ENCODE measurements at regions not wholly inside any gene's neighbourhood (a gene's known extent, or its start where the extent isn't known, plus 50 kb on each side); places are given as distances from the start of the nearest gene placed in this dataset.

DNA sequence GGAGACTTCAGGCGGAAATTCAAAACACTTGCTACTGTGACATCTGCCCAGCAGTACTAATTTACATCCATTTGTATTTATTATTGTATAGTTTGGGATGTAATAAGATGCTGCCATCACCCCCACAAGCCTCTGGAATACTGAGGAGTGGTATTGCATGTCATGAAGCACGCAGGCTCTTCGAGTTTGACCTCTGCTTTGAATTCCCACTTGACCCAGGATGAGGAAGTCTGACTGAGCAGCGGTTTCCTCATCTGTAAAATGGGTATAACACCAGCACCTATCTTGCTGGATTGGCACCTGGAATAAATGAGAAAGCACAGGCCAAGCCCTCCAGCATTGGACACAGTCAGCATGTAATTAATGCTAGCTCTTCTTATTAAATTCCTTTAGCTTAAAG lies 116.0 kb upstream of the DIO3 start:
- TF ChIP-seq, protein P1, sequence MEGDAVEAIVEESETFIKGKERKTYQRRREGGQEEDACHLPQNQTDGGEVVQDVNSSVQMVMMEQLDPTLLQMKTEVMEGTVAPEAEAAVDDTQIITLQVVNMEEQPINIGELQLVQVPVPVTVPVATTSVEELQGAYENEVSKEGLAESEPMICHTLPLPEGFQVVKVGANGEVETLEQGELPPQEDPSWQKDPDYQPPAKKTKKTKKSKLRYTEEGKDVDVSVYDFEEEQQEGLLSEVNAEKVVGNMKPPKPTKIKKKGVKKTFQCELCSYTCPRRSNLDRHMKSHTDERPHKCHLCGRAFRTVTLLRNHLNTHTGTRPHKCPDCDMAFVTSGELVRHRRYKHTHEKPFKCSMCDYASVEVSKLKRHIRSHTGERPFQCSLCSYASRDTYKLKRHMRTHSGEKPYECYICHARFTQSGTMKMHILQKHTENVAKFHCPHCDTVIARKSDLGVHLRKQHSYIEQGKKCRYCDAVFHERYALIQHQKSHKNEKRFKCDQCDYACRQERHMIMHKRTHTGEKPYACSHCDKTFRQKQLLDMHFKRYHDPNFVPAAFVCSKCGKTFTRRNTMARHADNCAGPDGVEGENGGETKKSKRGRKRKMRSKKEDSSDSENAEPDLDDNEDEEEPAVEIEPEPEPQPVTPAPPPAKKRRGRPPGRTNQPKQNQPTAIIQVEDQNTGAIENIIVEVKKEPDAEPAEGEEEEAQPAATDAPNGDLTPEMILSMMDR (IDR thresholded peaks at IDR 0.05; ENCODE audit: unreplicated experiment) = no peak
- H3K36me3 Mint-ChIP-seq (ENCODE audit: insufficient read depth) = no peaks in the 10 kb centered on the region
- H3K27ac Mint-ChIP-seq = no peak overlapping the region
- DNase-seq (ENCODE audit: low spot score, unreplicated experiment) = no peak
- H3K27me3 Mint-ChIP-seq = peaks cover 9% of the 10 kb centered on the region
- H3K9me3 Mint-ChIP-seq (ENCODE audit: low read depth) = no peaks in the 10 kb centered on the region
- H3K4me1 Mint-ChIP-seq (ENCODE audit: low read depth) = no peaks in the 10 kb centered on the region
- no peak overlapping the region for H3K4me3 Mint-ChIP-seq (ENCODE audit: low read depth)

DNA sequence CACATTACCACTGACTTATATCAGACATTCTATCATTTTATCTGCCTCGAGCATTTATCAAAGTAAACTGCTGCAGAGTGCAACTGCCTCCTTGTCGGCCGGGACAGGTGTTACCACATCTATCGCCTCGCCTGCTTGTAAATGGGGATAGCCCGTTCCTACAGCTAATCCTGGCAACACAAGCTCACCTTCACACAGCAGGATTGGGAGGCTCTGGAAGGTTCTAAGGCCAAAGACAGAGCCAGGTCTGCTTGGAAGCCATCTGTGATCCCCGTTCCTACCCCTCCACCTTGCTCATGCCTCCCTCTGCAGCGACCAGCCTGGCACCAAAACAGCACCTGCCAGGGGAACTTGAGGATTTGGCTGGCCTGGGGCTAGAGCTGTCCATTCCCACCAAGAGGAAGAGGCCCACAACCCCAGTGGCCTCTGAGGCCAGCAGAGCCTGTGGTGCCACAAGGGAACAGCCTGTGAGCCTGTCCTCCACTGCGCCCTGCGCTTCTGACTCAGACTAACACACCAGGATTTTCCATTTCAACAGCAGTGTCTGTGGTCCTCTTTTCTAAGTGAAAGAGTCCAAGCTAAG lies 114.8 kb upstream of the DIO3 start:
- TF ChIP-seq, protein P1 (IDR thresholded peaks at IDR 0.05; ENCODE audit: unreplicated experiment) = no peak
- no peak for DNase-seq (ENCODE audit: low spot score, unreplicated experiment)
- H3K27ac Mint-ChIP-seq = no peak overlapping the region

DNA sequence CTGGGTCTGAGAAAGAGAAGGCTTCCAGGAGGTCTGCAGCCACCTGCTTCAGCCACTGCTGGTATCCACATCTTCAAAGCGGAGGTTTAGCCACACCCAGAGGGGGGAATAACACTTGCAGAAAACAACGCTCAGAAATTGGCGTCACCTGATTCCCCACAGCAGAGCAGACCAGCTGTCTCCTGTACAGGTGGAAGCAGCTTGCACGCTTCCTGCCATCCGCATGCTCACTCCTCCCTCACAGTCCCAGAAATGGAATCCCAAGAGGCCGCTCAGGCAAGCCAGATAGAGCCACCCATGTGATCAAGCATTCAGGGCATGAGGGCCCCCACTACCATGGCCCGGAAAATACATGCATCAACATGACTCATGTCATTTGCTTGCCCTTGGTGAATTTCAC lies 112.2 kb upstream of the DIO3 start:
- H3K9me3 Mint-ChIP-seq (ENCODE audit: low read depth) = peaks cover 4% of the 10 kb centered on the region
- no peak for DNase-seq (ENCODE audit: low spot score, unreplicated experiment)
- TF ChIP-seq, protein P1 (IDR thresholded peaks at IDR 0.05; ENCODE audit: unreplicated experiment) = no peak
- H3K4me1 Mint-ChIP-seq (ENCODE audit: low read depth) = no peaks in the 10 kb centered on the region
- no peak overlapping the region for H3K27ac Mint-ChIP-seq
- H3K36me3 Mint-ChIP-seq (ENCODE audit: insufficient read depth) = no peaks in the 10 kb centered on the region
- H3K4me3 Mint-ChIP-seq (ENCODE audit: low read depth) = no peak overlapping the region
- H3K27me3 Mint-ChIP-seq = peaks cover 26% of the 10 kb centered on the region

More for the DNA sequence above, 114.8 kb upstream of the DIO3 start:
- no peak overlapping the region for H3K4me3 Mint-ChIP-seq (ENCODE audit: low read depth)
- H3K4me1 Mint-ChIP-seq (ENCODE audit: low read depth) = no peaks in the 10 kb centered on the region
- peaks cover 9% of the 10 kb centered on the region for H3K27me3 Mint-ChIP-seq
- H3K9me3 Mint-ChIP-seq (ENCODE audit: low read depth) = no peaks in the 10 kb centered on the region
- H3K36me3 Mint-ChIP-seq (ENCODE audit: insufficient read depth) = no peaks in the 10 kb centered on the region

DNA sequence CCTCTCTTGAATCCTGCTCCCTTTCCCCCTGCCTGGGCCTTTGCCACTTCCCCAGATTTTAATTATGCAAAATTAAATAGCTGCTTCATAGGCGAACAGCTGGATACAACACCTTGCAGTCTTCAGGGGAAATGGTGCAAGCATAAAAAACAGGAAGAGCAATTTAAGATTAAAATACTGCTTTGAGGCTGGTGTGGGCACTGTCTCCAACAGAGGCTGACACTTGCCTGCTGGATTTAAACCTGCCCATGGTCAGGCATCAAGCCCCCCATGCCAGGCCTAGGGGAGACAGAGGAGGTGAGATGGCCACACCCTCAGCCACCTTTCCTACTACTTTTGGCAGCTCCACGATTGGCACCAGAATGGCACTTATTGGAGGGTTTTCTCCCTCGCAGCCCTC lies 110.1 kb upstream of the DIO3 start:
- no peak for DNase-seq (ENCODE audit: low spot score, unreplicated experiment)
- Mint-ChIP-seq H3K27ac (no peak overlapping the region), H3K36me3 (ENCODE audit: insufficient read depth) (no peaks in the 10 kb centered on the region), H3K4me1 (ENCODE audit: low read depth) (no peaks in the 10 kb centered on the region), H3K27me3 (peaks cover 43% of the 10 kb centered on the region), H3K9me3 (ENCODE audit: low read depth) (peaks cover 6% of the 10 kb centered on the region), H3K4me3 (ENCODE audit: low read depth) (no peak overlapping the region)
- TF ChIP-seq, protein P1 (IDR thresholded peaks at IDR 0.05; ENCODE audit: unreplicated experiment) = no peak

DNA sequence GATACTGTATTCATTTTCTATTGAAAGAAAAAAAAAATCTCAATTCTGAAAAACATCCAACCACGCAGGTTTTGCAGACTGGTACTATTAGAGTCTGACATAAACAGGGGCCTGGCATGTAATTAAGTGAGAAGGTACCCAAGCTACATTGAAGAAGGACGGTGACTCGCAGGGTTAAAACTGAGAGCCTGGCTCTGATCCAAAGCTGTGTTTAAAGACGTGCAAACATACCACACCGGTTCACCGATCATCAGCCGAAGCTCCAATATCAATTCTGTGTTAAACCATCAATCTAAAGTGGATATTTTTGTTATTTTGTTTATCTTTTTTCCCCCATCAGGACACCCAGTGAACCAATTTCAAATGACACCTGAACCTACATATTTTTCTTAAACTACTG lies 108.1 kb upstream of the DIO3 start:
- TF ChIP-seq, protein P1 (IDR thresholded peaks at IDR 0.05; ENCODE audit: unreplicated experiment) = no peak
- H3K4me1 Mint-ChIP-seq (ENCODE audit: low read depth) = peaks cover 3% of the 10 kb centered on the region
- no peak overlapping the region for H3K4me3 Mint-ChIP-seq (ENCODE audit: low read depth)
- peaks cover 50% of the 10 kb centered on the region for H3K27me3 Mint-ChIP-seq
- peaks cover 6% of the 10 kb centered on the region for H3K9me3 Mint-ChIP-seq (ENCODE audit: low read depth)
- no peaks in the 10 kb centered on the region for H3K36me3 Mint-ChIP-seq (ENCODE audit: insufficient read depth)
- no peak overlapping the region for H3K27ac Mint-ChIP-seq
- no peak for DNase-seq (ENCODE audit: low spot score, unreplicated experiment)

Data from progenitor cell of endocrine pancreas (in vitro differentiated cells).